Spinal cord (tissue), 9 donors: ENCODE measurements at regions not wholly inside any gene's neighbourhood (a gene's known extent, or its start where the extent isn't known, plus 50 kb on each side); places are given as distances from the start of the nearest gene placed in this dataset.

Experiments used
- DNase-seq, 6 donors: peaks; one replicate each; pipeline versions ENCODE4 v3.0.0 to v3.0.0-alpha.2; 2013 to 2015; ENCODE audit warnings: low spot score in 6 of 6, low read depth in 4 of 6
- H3K27ac ChIP-seq: one replicate; pipeline ENCODE4 v1.5.1; 2013; ENCODE audit warnings: low read depth, low read length, control low read depth
- H3K27me3 ChIP-seq: one replicate; pipeline ENCODE4 v1.6.1; 2013; ENCODE audit warnings: low read length; ENCODE audit not compliant: control insufficient read depth, insufficient read depth
- H3K36me3 ChIP-seq: one replicate; pipeline ENCODE4 v1.6.1; 2013; ENCODE audit warnings: low read length; ENCODE audit not compliant: control insufficient read depth, insufficient read depth
- H3K4me1 ChIP-seq: one replicate; pipeline ENCODE4 v1.6.1; 2013; ENCODE audit warnings: low read length; ENCODE audit not compliant: control insufficient read depth, insufficient read depth
- H3K4me3 ChIP-seq: one replicate; pipeline ENCODE4 v1.5.1; 2013; ENCODE audit warnings: low read depth, low read length, control low read depth
- H3K9me3 ChIP-seq: one replicate; pipeline ENCODE4 v1.6.1; 2013; ENCODE audit warnings: low read length; ENCODE audit not compliant: control insufficient read depth, insufficient read depth
- WGBS: methylation state at CpG from one replicate; pipeline ENCODE4 v1.1.5; 2013; ENCODE audit warnings: missing lambda C conversion rate; ENCODE audit not compliant: insufficient coverage; 5-methylcytosine and 5-hydroxymethylcytosine counted together
- donor health status: healthy.

DNA sequence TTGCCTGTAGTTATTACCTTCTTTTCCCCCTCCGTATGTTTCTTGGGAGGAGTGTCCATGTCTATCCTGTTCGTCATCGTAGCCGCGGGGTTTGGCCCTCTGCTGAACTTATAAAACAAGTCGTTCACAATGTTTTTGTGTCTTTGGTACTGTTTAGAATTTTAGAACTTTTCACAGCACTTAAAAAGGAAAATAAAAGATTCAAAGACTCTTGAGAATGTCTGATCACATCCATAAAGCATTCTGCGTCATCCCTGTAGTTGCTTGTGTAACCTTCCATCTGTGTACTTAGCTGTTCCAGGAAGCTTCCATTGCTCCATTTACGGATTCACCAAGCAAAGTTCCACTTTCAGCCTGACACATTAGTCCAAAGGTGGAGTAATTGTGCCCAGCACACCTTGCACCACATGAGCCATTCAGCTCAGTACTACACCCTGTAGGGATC, 677.1 kb upstream of the NR2F2 start:
- DNase-seq = no peak
- H3K27me3 ChIP-seq = no peaks in the 10 kb centered on the region
- H3K36me3 ChIP-seq = no peaks in the 10 kb centered on the region
- no peaks in the 10 kb centered on the region for H3K9me3 ChIP-seq
- 92% methylated on average over 2 of the region's 8 CpGs for WGBS
- H3K27ac ChIP-seq = no peak overlapping the region
- H3K4me1 ChIP-seq = no peaks in the 10 kb centered on the region
- H3K4me3 ChIP-seq = no peak overlapping the region

DNA sequence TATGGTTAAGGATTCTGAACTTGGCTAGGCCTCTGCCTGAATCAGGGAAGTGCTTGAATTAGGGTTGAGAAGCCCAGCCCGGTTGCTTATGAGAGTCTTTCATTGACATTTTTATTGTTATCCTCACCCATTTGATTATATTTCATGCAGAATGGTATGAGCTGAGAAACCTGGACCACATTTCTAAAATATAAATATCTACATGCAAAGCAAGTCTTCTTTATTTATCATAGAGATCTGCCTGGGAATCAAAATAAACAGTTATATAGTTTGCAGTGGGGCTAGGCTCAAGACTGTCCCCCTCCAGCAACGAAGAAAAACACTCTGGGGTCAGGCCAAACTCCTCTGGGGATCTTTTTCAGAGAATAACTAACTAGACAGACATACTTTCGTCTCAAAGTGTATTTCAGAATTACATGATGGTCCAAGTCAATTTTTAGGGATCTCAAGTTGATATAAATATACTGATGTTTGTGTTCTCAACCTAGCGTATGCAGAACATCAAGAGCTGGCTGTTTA, 675.4 kb upstream of the NR2F2 start:
- Histone ChIP-seq H3K9me3 (no peaks in the 10 kb centered on the region), H3K27ac (no peak overlapping the region), H3K27me3 (no peaks in the 10 kb centered on the region), H3K36me3 (no peaks in the 10 kb centered on the region), H3K4me1 (no peaks in the 10 kb centered on the region), H3K4me3 (no peak overlapping the region)
- no peak for DNase-seq
- 83% methylated on average over 1 of the region's 4 CpGs for WGBS

DNA sequence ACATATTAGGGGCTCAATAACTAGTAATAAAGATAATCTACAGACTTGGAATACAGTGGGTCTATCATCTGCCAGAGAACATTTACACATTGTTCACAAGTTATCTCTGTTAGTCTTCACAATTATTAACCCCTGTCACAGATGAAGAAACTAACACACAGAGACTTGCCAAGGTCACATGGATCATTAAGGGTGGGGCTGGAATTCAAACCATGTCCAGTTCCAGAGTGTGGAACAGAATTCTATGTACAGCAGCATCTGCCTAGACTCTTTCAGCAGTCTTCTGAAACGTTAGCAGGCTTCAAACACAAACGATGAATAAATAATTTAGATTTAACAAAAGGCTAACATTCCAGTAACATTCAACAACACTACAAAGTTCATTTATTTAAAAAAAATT, 673.9 kb upstream of the NR2F2 start:
- Histone ChIP-seq H3K4me3 (no peak overlapping the region), H3K4me1 (no peaks in the 10 kb centered on the region)
- no CpG with 5 or more reads among the region's 2 CpGs for WGBS

DNA sequence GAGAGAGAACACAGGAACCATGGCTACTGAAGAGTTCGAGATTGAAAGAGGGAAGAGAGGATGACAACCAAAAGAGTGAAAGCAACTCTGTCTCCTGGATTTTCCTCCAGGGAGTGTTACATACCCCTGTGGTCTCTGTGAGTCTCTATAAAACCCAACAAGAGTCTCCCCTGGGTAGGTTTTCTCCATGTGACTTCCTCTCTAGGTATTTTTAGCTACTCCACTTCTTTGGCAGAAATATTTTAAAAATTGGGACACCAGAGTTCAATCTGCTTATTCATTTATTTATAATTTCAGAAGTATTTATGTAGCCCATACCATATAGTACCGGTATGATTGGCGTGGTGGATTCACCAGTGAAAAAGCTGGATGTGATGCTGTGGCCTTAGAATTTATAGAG, 671.7 kb upstream of the NR2F2 start:
- H3K4me1 ChIP-seq = no peaks in the 10 kb centered on the region
- no peaks in the 10 kb centered on the region for H3K27me3 ChIP-seq
- no peaks in the 10 kb centered on the region for H3K9me3 ChIP-seq
- H3K36me3 ChIP-seq = no peaks in the 10 kb centered on the region
- no peak for DNase-seq
- H3K27ac ChIP-seq = no peak overlapping the region
- 88% methylated on average over 3 of the region's 3 CpGs for WGBS
- H3K4me3 ChIP-seq = no peak overlapping the region

More for the DNA sequence above, 673.9 kb upstream of the NR2F2 start:
- H3K27me3 ChIP-seq = no peaks in the 10 kb centered on the region
- no peaks in the 10 kb centered on the region for H3K9me3 ChIP-seq
- H3K36me3 ChIP-seq = no peaks in the 10 kb centered on the region
- DNase-seq = no peak
- no peak overlapping the region for H3K27ac ChIP-seq

DNA sequence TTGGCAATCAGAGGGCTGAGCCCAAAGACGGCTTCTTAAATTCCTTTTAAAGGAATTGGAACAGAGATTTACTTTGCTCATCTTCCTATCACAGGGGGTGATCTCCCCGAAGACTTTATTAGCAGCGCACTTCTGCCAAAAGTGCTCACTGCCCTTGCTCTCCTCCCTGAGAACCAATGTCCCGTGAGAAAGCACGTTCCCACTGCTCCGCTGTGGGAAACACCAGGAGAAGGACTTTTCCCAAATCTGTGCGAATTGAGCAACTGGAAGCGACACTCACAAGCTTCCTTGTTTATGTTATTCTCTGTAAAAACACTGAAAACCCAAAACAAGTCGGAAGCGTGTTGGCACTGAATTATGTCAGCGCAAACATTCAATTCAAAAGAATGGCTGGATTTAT, 670.8 kb upstream of the NR2F2 start:
- H3K4me3 ChIP-seq = no peak overlapping the region
- no peaks in the 10 kb centered on the region for H3K9me3 ChIP-seq
- H3K36me3 ChIP-seq = no peaks in the 10 kb centered on the region
- H3K4me1 ChIP-seq = no peaks in the 10 kb centered on the region
- no peaks in the 10 kb centered on the region for H3K27me3 ChIP-seq
- 76% methylated on average over 4 of the region's 11 CpGs for WGBS
- peak in 1 of 6 donors; percentile 30 for DNase-seq
- H3K27ac ChIP-seq = no peak overlapping the region

DNA sequence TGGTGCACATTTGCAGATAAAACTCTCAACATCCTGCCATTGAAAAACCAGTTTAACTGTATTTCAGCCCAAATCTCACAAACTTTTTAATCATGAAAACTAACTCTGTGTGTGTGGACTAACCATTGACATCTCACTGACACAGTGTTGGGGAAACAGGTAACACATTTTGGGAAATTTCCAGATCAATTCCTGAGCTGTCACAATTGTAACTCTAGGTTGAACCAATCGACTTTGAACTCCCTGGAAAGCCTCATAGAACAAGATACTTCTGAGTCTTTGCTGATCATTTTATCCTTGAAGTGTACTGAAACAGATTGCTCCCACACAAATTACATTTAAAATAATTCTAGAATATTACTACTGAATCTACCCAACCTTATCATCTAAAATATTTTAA, 667.9 kb upstream of the NR2F2 start:
- no peaks in the 10 kb centered on the region for H3K27me3 ChIP-seq
- no peaks in the 10 kb centered on the region for H3K9me3 ChIP-seq
- 83% methylated on average over 1 of the region's 1 CpG for WGBS
- no peak for DNase-seq
- H3K27ac ChIP-seq = peak overlapping the region; percentile 77
- no peak overlapping the region for H3K4me3 ChIP-seq
- no peaks in the 10 kb centered on the region for H3K4me1 ChIP-seq
- no peaks in the 10 kb centered on the region for H3K36me3 ChIP-seq

DNA sequence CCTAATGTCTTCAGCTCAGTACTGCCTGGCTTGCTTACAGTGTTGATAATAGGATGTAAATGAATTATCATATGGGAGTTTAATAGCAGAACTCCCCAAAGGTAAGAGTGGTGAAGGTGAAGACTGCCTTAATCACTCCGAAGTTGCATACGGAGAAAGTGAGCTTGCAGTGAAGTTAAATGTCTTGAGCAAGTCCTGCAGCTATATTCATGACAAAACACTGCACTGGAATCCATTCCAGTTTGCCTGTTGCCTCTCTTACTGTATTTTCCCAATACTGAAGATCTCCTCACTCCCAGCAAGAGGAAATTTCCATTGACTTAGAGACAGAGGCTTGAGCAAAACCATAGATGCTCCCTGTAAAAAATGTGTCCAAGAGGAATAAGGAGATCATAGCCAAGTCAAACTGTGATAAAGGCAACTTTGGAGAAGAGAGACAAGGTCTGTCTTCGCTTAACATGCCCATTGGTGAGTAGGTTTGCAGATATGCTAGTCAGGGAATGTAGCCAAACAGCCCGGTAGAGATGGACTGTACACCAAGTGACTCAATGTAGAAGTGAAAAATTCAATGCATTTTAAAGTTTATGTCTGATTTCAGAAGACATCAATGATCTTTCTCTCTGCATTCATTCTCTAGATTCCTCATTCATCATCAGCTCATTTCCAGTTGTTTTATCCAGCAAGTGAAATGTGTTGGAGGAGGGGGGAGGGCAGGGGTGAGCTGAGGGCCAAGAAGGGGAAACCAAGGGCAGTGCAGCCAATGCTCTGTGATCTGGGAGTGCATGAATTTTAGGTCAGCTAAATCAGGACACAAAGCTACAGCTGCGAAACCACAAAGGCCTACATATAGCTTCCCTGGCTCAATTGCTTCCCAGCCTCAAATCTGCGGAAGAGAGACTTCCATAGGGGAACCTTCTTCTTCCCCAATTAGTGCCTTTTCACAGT, 667.1 kb upstream of the NR2F2 start:
- DNase-seq = no peak
- Histone ChIP-seq H3K4me1 (peaks cover 4% of the 10 kb centered on the region), H3K36me3 (no peaks in the 10 kb centered on the region), H3K27ac (peak overlapping the region; percentile 77), H3K9me3 (no peaks in the 10 kb centered on the region), H3K4me3 (no peak overlapping the region), H3K27me3 (no peaks in the 10 kb centered on the region)
- 100% methylated on average over 1 of the region's 6 CpGs for WGBS

DNA sequence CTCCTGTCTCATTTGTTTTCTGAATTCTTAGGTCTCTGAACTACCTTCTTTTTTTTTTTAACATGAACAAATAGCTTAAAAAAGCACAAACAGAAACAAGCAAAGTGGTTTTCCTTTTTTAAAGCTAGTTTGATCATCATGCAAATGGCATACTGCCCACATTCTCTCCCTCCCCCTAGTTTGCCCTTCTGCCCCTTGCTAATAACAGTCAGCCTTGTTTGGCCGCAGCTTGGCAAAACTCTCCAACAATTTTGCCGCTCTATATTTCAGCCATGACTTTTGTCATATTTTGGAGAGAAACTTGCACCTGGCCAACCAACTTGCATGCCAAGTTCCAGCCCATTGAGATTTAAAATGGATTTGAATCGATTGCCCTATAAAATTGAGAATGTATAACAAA, 666.0 kb upstream of the NR2F2 start:
- Histone ChIP-seq H3K36me3 (no peaks in the 10 kb centered on the region), H3K27ac (peak overlapping the region; percentile 77), H3K4me1 (peaks cover 7% of the 10 kb centered on the region), H3K27me3 (no peaks in the 10 kb centered on the region), H3K9me3 (no peaks in the 10 kb centered on the region), H3K4me3 (no peak overlapping the region)
- 66% methylated on average over 3 of the region's 3 CpGs for WGBS
- peak in 2 of 6 donors; percentile 5 to 24 for DNase-seq

DNA sequence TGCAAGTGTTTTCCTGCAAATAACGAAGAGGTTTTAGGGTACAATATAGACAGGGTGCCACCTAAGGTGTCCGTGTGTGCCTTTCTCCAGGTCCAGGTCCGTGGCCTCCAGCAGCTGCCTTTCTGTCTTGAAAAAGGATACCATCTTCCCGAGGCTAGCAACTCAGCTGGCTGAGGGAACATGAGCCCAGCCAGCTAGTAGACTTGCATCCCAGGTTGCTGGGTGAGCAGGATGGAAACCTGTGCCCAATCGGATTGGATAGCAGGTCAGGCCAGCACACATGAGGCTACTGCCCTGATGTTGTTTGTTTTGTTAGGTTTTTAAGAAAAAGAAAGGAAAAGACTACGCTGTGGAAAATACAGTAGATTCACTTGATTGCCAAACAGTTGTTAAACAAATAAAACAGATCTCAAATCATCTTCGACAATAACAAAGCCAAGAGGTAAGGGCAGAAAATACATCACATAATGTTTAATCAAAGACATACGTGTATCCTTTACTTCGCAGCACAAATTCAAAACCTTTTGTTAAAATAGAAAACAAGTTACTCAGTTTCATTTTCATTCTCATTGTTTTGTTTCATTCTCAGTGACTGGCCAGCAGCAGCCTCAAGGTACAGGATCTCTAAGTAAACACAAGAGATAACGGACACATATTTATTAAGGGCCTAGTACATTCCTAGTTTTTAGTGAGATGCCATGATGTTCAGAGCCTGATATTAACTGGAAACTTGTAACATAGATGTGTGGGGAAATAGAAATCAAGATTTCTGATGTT, 661.2 kb upstream of the NR2F2 start:
- Histone ChIP-seq H3K9me3 (no peaks in the 10 kb centered on the region), H3K27me3 (no peaks in the 10 kb centered on the region), H3K4me1 (peaks cover 7% of the 10 kb centered on the region), H3K4me3 (no peak overlapping the region), H3K27ac (no peak overlapping the region), H3K36me3 (no peaks in the 10 kb centered on the region)
- DNase-seq = peak in 1 of 6 donors; percentile 23
- 62% methylated on average over 5 of the region's 10 CpGs for WGBS
